ENCODE measurements at regions not wholly inside any gene's neighbourhood (a gene's known extent, or its start where the extent isn't known, plus 50 kb on each side); places are given as distances from the start of the nearest gene placed in this dataset.

DNA sequence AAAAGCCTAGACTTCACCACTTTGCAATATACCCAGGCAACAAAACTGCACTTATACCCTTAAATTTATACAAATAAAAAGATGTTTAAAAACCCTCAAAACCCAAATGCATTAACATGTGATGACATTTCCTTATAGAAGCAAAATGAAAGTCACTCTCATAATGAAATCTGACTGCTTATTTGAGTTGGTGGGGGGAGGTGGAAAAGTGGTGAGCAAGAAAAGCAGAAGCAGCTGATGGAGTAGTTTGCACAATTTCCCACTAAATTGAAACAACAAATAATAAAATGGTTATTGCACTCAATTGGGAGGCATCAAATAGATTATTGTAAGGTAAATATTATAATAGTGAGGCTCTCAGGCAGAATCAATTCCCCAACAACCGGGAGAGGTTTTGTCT is 54.0 kb upstream of the GADL1 start:
- Histone ChIP-seq H3K27ac (ENCODE audit: low read depth) (no peak overlapping the region), H4K20me1 (replicated peaks; ENCODE audit: insufficient read depth) (no peaks in the 10 kb centered on the region), H3K36me3 (ENCODE audit: insufficient read depth) (no peaks in the 10 kb centered on the region), H3K9me2 (ENCODE audit: insufficient read depth) (peaks cover 10% of the 10 kb centered on the region), H3K4me1 (ENCODE audit: insufficient read depth) (no peaks in the 10 kb centered on the region), H2AFZ (no peak overlapping the region), H3F3A (replicated peaks; ENCODE audit: low read depth) (no peaks in the 10 kb centered on the region), H3K4me3 (no peak overlapping the region), H3K27me3 (ENCODE audit: insufficient read depth) (no peaks in the 10 kb centered on the region), H3K79me2 (replicated peaks; ENCODE audit: insufficient read depth) (no peaks in the 10 kb centered on the region), H3K4me2 (no peak overlapping the region)
- ATAC-seq, result no peak
- H3K4me3 Mint-ChIP-seq, result no peak overlapping the region
- no peaks in the 10 kb centered on the region; the same call in 2 of the 3 replicates for H3K4me1 Mint-ChIP-seq
- no peak for DNase-seq (ENCODE audit: low spot score)
- peaks cover 2% of the 10 kb centered on the region for H3K27me3 Mint-ChIP-seq (ENCODE audit: insufficient read depth, low read depth, poor library complexity)
- no peak for TF ChIP-seq ZNF114 (CRISPR knock-in tag; IDR thresholded peaks at IDR 0.05)
- no peak for TF ChIP-seq ZNF331 (CRISPR knock-in tag; IDR thresholded peaks at IDR 0.05; ENCODE audit: low read depth)
- no peak for TF ChIP-seq POLR2AphosphoS5 (IDR thresholded peaks at IDR 0.05; ENCODE audit: low read depth)
- TF ChIP-seq, protein P1, sequence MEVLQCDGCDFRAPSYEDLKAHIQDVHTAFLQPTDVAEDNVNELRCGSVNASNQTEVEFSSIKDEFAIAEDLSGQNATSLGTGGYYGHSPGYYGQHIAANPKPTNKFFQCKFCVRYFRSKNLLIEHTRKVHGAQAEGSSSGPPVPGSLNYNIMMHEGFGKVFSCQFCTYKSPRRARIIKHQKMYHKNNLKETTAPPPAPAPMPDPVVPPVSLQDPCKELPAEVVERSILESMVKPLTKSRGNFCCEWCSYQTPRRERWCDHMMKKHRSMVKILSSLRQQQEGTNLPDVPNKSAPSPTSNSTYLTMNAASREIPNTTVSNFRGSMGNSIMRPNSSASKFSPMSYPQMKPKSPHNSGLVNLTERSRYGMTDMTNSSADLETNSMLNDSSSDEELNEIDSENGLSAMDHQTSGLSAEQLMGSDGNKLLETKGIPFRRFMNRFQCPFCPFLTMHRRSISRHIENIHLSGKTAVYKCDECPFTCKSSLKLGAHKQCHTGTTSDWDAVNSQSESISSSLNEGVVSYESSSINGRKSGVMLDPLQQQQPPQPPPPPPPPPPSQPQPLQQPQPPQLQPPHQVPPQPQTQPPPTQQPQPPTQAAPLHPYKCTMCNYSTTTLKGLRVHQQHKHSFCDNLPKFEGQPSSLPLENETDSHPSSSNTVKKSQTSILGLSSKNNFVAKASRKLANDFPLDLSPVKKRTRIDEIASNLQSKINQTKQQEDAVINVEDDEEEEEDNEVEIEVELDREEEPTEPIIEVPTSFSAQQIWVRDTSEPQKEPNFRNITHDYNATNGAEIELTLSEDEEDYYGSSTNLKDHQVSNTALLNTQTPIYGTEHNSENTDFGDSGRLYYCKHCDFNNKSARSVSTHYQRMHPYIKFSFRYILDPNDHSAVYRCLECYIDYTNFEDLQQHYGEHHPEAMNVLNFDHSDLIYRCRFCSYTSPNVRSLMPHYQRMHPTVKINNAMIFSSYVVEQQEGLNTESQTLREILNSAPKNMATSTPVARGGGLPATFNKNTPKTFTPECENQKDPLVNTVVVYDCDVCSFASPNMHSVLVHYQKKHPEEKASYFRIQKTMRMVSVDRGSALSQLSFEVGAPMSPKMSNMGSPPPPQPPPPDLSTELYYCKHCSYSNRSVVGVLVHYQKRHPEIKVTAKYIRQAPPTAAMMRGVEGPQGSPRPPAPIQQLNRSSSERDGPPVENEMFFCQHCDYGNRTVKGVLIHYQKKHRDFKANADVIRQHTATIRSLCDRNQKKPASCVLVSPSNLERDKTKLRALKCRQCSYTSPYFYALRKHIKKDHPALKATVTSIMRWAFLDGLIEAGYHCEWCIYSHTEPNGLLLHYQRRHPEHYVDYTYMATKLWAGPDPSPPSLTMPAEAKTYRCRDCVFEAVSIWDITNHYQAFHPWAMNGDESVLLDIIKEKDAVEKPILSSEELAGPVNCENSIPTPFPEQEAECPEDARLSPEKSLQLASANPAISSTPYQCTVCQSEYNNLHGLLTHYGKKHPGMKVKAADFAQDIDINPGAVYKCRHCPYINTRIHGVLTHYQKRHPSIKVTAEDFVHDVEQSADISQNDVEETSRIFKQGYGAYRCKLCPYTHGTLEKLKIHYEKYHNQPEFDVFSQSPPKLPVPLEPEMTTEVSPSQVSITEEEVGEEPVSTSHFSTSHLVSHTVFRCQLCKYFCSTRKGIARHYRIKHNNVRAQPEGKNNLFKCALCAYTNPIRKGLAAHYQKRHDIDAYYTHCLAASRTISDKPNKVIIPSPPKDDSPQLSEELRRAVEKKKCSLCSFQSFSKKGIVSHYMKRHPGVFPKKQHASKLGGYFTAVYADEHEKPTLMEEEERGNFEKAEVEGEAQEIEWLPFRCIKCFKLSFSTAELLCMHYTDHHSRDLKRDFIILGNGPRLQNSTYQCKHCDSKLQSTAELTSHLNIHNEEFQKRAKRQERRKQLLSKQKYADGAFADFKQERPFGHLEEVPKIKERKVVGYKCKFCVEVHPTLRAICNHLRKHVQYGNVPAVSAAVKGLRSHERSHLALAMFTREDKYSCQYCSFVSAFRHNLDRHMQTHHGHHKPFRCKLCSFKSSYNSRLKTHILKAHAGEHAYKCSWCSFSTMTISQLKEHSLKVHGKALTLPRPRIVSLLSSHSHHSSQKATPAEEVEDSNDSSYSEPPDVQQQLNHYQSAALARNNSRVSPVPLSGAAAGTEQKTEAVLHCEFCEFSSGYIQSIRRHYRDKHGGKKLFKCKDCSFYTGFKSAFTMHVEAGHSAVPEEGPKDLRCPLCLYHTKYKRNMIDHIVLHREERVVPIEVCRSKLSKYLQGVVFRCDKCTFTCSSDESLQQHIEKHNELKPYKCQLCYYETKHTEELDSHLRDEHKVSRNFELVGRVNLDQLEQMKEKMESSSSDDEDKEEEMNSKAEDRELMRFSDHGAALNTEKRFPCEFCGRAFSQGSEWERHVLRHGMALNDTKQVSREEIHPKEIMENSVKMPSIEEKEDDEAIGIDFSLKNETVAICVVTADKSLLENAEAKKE (CRISPR knock-in tag; IDR thresholded peaks at IDR 0.05), result no peak
- TF ChIP-seq JUNB (IDR thresholded peaks at IDR 0.05; ENCODE audit: unreplicated experiment), result no peak
- no peak for TF ChIP-seq EZH2 (IDR thresholded peaks at IDR 0.05; ENCODE audit: low read depth, unreplicated experiment)
- no peak overlapping the region for H3K27ac Mint-ChIP-seq
- no peaks in the 10 kb centered on the region for H3K9me3 Mint-ChIP-seq
- no peaks in the 10 kb centered on the region for H3K36me3 Mint-ChIP-seq (ENCODE audit: low read depth)

- Histone ChIP-seq H3K36me3 (ENCODE audit: insufficient read depth) (no peaks in the 10 kb centered on the region), H3K27me3 (ENCODE audit: insufficient read depth) (no peaks in the 10 kb centered on the region), H3K27ac (ENCODE audit: low read depth) (no peak overlapping the region), H4K20me1 (replicated peaks; ENCODE audit: insufficient read depth) (no peaks in the 10 kb centered on the region), H3K9me2 (ENCODE audit: insufficient read depth) (peaks cover 14% of the 10 kb centered on the region), H3K4me3 (no peak overlapping the region), H3F3A (replicated peaks; ENCODE audit: low read depth) (no peaks in the 10 kb centered on the region), H3K4me2 (no peak overlapping the region), H2AFZ (0 out of 2 replicates have a peak overlapping the region, but pooled peaks have one; percentile 2), H3K4me1 (ENCODE audit: insufficient read depth) (no peaks in the 10 kb centered on the region), H3K79me2 (replicated peaks; ENCODE audit: insufficient read depth) (no peaks in the 10 kb centered on the region)
- peaks cover 2% of the 10 kb centered on the region for H3K27me3 Mint-ChIP-seq (ENCODE audit: insufficient read depth, low read depth, poor library complexity)
- no peaks in the 10 kb centered on the region for H3K9me3 Mint-ChIP-seq
- DNase-seq (ENCODE audit: low spot score) (peak; percentile 11), ATAC-seq (no peak)
- no peaks in the 10 kb centered on the region for H3K36me3 Mint-ChIP-seq (ENCODE audit: low read depth)
- H3K27ac Mint-ChIP-seq, result no peak overlapping the region
- H3K4me1 Mint-ChIP-seq, result no peaks in the 10 kb centered on the region; the same call in 2 of the 3 replicates
- TF ChIP-seq NANOG (IDR thresholded peaks at IDR 0.05; ENCODE audit: borderline replicate concordance) (no peak), ZNF331 (CRISPR knock-in tag; IDR thresholded peaks at IDR 0.05; ENCODE audit: low read depth) (no peak), EZH2phosphoT487 (IDR thresholded peaks at IDR 0.05; ENCODE audit: unreplicated experiment) (no peak)
- TF ChIP-seq, protein P2, sequence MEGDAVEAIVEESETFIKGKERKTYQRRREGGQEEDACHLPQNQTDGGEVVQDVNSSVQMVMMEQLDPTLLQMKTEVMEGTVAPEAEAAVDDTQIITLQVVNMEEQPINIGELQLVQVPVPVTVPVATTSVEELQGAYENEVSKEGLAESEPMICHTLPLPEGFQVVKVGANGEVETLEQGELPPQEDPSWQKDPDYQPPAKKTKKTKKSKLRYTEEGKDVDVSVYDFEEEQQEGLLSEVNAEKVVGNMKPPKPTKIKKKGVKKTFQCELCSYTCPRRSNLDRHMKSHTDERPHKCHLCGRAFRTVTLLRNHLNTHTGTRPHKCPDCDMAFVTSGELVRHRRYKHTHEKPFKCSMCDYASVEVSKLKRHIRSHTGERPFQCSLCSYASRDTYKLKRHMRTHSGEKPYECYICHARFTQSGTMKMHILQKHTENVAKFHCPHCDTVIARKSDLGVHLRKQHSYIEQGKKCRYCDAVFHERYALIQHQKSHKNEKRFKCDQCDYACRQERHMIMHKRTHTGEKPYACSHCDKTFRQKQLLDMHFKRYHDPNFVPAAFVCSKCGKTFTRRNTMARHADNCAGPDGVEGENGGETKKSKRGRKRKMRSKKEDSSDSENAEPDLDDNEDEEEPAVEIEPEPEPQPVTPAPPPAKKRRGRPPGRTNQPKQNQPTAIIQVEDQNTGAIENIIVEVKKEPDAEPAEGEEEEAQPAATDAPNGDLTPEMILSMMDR (conservative IDR thresholded peaks at IDR 0.05; ENCODE audit: low read depth in 2 of 2), result no peak
- no peak overlapping the region for H3K4me3 Mint-ChIP-seq
Measured at GRCh38 chr3:30951826-30952225, 57.4 kb upstream of the GADL1 start.
